Neural cell (in vitro differentiated cells): ENCODE measurements at regions not wholly inside any gene's neighbourhood (a gene's known extent, or its start where the extent isn't known, plus 50 kb on each side); places are given as distances from the start of the nearest gene placed in this dataset.

Experiments
- H2AFZ ChIP-seq: fragments of 200-600, 300-800 bp; sonication (generic), shearing (Covaris generic); 2 replicates; pipeline ENCODE4 v1.6.0; 2014; ENCODE audit warnings: low read depth, mild to moderate bottlenecking, antibody characterized with exemption, low read length, moderate library complexity
- H3F3A ChIP-seq: fragments of 200-600 bp; shearing (Covaris generic); 2 replicates; pipeline ENCODE4 v1.6.1; 2016; ENCODE audit warnings: mild to moderate bottlenecking, moderate library complexity, mixed read lengths, antibody characterized with exemption, low read length; ENCODE audit not compliant: insufficient read depth, poor library complexity, severe bottlenecking
- H3K27ac ChIP-seq: fragments of 200-600, 300-800 bp; sonication (generic), shearing (Covaris generic); 2 replicates; pipeline ENCODE4 v1.5.1; 2014; ENCODE audit warnings: mild to moderate bottlenecking, low read length, moderate library complexity
- H3K27me3 ChIP-seq: fragments of 300-800, 200-600 bp; sonication (generic), shearing (Covaris generic); 2 replicates; pipeline ENCODE4 v1.6.0; 2014; ENCODE audit warnings: mild to moderate bottlenecking, low read depth, low read length, moderate library complexity; ENCODE audit not compliant: insufficient read depth
- H3K36me3 ChIP-seq: fragments of 300-800, 200-600 bp; sonication (generic), shearing (Covaris generic); 2 replicates; pipeline ENCODE4 v1.5.1; 2014; ENCODE audit warnings: mild to moderate bottlenecking, antibody characterized with exemption, low read length, moderate library complexity; ENCODE audit not compliant: insufficient read depth
- H3K4me2 ChIP-seq: fragments of 300-800, 200-600 bp; sonication (generic), shearing (Covaris generic); 2 replicates; pipeline ENCODE4 v1.6.0; 2014; ENCODE audit warnings: mild to moderate bottlenecking, low read length
- H3K4me3 ChIP-seq: fragments of 300-800, 200-600 bp; sonication (generic), shearing (Covaris generic); 2 replicates; pipeline ENCODE4 v1.5.1; 2014; ENCODE audit warnings: mild to moderate bottlenecking, low read length, moderate library complexity
- H3K79me2 ChIP-seq: fragments of 200-600 bp; shearing (Covaris generic); replicated peaks from 2 replicates; pipeline ENCODE4 v1.6.0; 2014; ENCODE audit warnings: mild to moderate bottlenecking, low read length, moderate library complexity; ENCODE audit not compliant: insufficient read depth
- H3K9ac ChIP-seq: fragments of 300-800, 200-600 bp; sonication (generic), shearing (Covaris generic); 2 replicates; pipeline ENCODE4 v1.6.1; 2016; ENCODE audit warnings: mild to moderate bottlenecking, low read length, mixed read lengths
- H3K9me2 ChIP-seq: fragments of 200-600 bp; shearing (Covaris generic); 2 replicates; pipeline ENCODE4 v1.6.1; 2016; ENCODE audit warnings: mild to moderate bottlenecking, low read length, mixed read lengths; ENCODE audit not compliant: insufficient read depth
- H3K9me3 ChIP-seq: fragments of 200-600, 300-800 bp; sonication (generic), shearing (Covaris generic); 2 replicates; pipeline ENCODE4 v1.6.1; 2016; ENCODE audit warnings: mild to moderate bottlenecking, mixed run types, low read length, moderate library complexity, mixed read lengths
- H4K20me1 ChIP-seq: fragments of 200-600 bp; shearing (Covaris generic); 2 replicates; pipeline ENCODE4 v1.6.1; 2016; ENCODE audit warnings: mild to moderate bottlenecking, mixed run types; ENCODE audit not compliant: insufficient read depth
- EP300 ChIP-seq: fragments of 450-650 bp; conservative IDR thresholded peaks from 2 replicates; pipeline ENCODE4 v1.6.1; 2014; ENCODE audit warnings: antibody characterized with exemption, mild to moderate bottlenecking, moderate library complexity; ENCODE audit not compliant: poor library complexity, severe bottlenecking
- POLR2AphosphoS5 ChIP-seq: IDR thresholded peaks from 2 replicates; pipeline ENCODE4 v1.6.1; 2012
- SMC3 ChIP-seq: fragments of 450-650 bp; conservative IDR thresholded peaks from 2 replicates; pipeline ENCODE4 v1.6.1; 2014; ENCODE audit warnings: antibody characterized with exemption, mild to moderate bottlenecking, moderate library complexity; ENCODE audit not compliant: poor library complexity
- TF ChIP-seq, protein P1 (sequence below): fragments of 450-650 bp; IDR thresholded peaks from 2 replicates; pipeline ENCODE4 v1.5.1; 2014; ENCODE audit warnings: antibody characterized with exemption, mild to moderate bottlenecking, moderate library complexity; ENCODE audit not compliant: poor library complexity, severe bottlenecking
- TF ChIP-seq, protein P2 (sequence below): IDR thresholded peaks from 2 replicates; pipeline ENCODE4 v1.6.1; 2012; ENCODE audit warnings: borderline replicate concordance

DNA sequence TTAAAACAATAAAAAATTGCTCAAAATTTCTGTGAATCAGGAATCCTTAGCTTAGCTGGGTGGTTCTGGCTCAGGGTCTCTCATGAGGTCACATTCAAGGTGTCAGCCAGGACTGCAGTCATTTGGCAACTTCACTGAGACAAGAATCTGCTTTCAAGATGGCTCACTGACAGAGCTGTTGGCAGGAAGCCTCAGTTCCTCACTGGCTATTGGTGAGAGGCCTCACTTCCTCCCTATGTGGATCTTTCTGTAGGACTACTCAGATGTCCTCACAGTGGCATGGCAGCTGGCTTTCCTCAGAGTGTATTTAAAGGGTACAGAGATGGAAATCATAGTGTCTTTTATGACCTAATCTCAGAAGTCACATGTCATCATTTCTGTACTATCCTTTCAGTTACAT lies 785.7 kb downstream of the ADGRL2 start:
- Histone ChIP-seq H3K79me2 (no peaks in the 10 kb centered on the region), H3F3A (no peaks in the 10 kb centered on the region), H4K20me1 (no peaks in the 10 kb centered on the region), H3K27me3 (no peaks in the 10 kb centered on the region), H3K4me2 (no peak overlapping the region), H3K36me3 (no peaks in the 10 kb centered on the region), H3K9me2 (no peaks in the 10 kb centered on the region), H3K9ac (no peak overlapping the region), H3K4me3 (no peak overlapping the region), H3K27ac (no peak overlapping the region), H3K9me3 (no peaks in the 10 kb centered on the region), H2AFZ (no peak overlapping the region)
- TF ChIP-seq, protein P1, sequence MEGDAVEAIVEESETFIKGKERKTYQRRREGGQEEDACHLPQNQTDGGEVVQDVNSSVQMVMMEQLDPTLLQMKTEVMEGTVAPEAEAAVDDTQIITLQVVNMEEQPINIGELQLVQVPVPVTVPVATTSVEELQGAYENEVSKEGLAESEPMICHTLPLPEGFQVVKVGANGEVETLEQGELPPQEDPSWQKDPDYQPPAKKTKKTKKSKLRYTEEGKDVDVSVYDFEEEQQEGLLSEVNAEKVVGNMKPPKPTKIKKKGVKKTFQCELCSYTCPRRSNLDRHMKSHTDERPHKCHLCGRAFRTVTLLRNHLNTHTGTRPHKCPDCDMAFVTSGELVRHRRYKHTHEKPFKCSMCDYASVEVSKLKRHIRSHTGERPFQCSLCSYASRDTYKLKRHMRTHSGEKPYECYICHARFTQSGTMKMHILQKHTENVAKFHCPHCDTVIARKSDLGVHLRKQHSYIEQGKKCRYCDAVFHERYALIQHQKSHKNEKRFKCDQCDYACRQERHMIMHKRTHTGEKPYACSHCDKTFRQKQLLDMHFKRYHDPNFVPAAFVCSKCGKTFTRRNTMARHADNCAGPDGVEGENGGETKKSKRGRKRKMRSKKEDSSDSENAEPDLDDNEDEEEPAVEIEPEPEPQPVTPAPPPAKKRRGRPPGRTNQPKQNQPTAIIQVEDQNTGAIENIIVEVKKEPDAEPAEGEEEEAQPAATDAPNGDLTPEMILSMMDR, result no peak
- TF ChIP-seq POLR2AphosphoS5, result no peak

DNA sequence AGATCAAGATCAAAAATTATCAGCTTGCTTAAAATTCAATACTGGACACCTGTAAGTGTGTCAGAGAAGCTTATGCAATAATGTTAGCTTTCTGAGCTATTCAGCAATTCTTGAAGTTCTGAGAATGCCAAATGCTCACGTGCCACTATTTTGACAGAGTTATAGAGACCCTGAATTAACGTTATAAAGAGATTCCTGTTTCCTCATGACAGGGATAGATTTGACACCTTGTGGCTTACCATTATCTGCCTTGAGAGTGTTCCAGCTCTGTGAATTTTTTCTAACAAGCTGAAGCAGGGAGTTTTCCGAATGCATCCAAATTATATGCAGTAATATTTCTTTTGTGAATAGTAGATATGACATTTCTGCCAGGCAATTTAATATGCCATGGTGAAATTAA lies 781.6 kb downstream of the ADGRL2 start:
- Histone ChIP-seq H3K9ac (no peak overlapping the region), H3K4me2 (no peak overlapping the region), H3K9me3 (no peaks in the 10 kb centered on the region), H4K20me1 (no peaks in the 10 kb centered on the region), H2AFZ (no peak overlapping the region), H3K9me2 (no peaks in the 10 kb centered on the region), H3K27me3 (no peaks in the 10 kb centered on the region), H3K79me2 (no peaks in the 10 kb centered on the region), H3K4me3 (no peak overlapping the region), H3K36me3 (no peaks in the 10 kb centered on the region), H3K27ac (no peak overlapping the region), H3F3A (no peaks in the 10 kb centered on the region)
- TF ChIP-seq SMC3, result no peak
- peak; percentile 52 for TF ChIP-seq POLR2AphosphoS5
- TF ChIP-seq, protein P1, result no peak
- TF ChIP-seq EP300, result peak; percentile 84
- TF ChIP-seq, protein P2, sequence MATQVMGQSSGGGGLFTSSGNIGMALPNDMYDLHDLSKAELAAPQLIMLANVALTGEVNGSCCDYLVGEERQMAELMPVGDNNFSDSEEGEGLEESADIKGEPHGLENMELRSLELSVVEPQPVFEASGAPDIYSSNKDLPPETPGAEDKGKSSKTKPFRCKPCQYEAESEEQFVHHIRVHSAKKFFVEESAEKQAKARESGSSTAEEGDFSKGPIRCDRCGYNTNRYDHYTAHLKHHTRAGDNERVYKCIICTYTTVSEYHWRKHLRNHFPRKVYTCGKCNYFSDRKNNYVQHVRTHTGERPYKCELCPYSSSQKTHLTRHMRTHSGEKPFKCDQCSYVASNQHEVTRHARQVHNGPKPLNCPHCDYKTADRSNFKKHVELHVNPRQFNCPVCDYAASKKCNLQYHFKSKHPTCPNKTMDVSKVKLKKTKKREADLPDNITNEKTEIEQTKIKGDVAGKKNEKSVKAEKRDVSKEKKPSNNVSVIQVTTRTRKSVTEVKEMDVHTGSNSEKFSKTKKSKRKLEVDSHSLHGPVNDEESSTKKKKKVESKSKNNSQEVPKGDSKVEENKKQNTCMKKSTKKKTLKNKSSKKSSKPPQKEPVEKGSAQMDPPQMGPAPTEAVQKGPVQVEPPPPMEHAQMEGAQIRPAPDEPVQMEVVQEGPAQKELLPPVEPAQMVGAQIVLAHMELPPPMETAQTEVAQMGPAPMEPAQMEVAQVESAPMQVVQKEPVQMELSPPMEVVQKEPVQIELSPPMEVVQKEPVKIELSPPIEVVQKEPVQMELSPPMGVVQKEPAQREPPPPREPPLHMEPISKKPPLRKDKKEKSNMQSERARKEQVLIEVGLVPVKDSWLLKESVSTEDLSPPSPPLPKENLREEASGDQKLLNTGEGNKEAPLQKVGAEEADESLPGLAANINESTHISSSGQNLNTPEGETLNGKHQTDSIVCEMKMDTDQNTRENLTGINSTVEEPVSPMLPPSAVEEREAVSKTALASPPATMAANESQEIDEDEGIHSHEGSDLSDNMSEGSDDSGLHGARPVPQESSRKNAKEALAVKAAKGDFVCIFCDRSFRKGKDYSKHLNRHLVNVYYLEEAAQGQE, result peak; percentile 77
